Naive thymus-derived CD4-positive, alpha-beta T cell (primary cell): ENCODE measurements at regions not wholly inside any gene's neighbourhood (a gene's known extent, or its start where the extent isn't known, plus 50 kb on each side); places are given as distances from the start of the nearest gene placed in this dataset.

Source experiments
- ATAC-seq: fragments of 150-1000 bp; cut with Tn5 transposase; 2 replicates; pipeline ENCODE4 v1.10.0; 2021; ENCODE audit warnings: mild to moderate bottlenecking, moderate library complexity
- CTCF ChIA-PET: fragments of 350-600 bp; sonication (Branson Sonifier 250); formaldehyde crosslinking; loops from one replicate; lab custom pipeline; 2021; ENCODE audit warnings: antibody characterized with exemption; lab: Charles Lee
- POLR2A ChIA-PET: fragments of 350-600 bp; sonication (Branson Sonifier 250); formaldehyde crosslinking; loops from one replicate; lab custom pipeline; 2021; ENCODE audit warnings: antibody characterized with exemption, inconsistent platforms; lab: Charles Lee
- DNase-seq, 9 donors: peaks; one replicate each; pipeline versions ENCODE4 v3.0.0 to v3.0.0-alpha.2; 2020 to 2022; ENCODE audit warnings: mixed read lengths in 1 of 9
- H3K27ac ChIP-seq: one replicate; pipeline ENCODE4 v1.7.0; 2013; ENCODE audit warnings: mild to moderate bottlenecking, low read depth, low read length, moderate library complexity
- H3K27me3 ChIP-seq, 2 donors: one replicate each; pipeline ENCODE4 v1.7.0; 2013; ENCODE audit warnings: low read length in 2 of 2, mild to moderate bottlenecking in 2 of 2, moderate library complexity in 2 of 2; ENCODE audit not compliant: control insufficient read depth in 2 of 2, insufficient read depth in 2 of 2
- H3K36me3 ChIP-seq, 3 experiments: 1 replicate in 2 of 3; 2 replicates in 1 of 3; pipeline ENCODE4 v1.7.0; 2013; ENCODE audit warnings: low read length in 3 of 3, mild to moderate bottlenecking in 3 of 3, moderate library complexity in 1 of 3; ENCODE audit not compliant: insufficient read depth in 3 of 3, control insufficient read depth in 2 of 3
- H3K4me1 ChIP-seq, 2 donors: one replicate each; pipeline ENCODE4 v1.7.0; 2013; ENCODE audit warnings: low read length in 2 of 2, mild to moderate bottlenecking in 2 of 2, moderate library complexity in 1 of 2; ENCODE audit not compliant: control insufficient read depth in 2 of 2, insufficient read depth in 2 of 2
- H3K4me3 ChIP-seq: 2 replicates; pipeline ENCODE4 v1.7.0; 2013; ENCODE audit warnings: mild to moderate bottlenecking, low read length
- H3K9me3 ChIP-seq, 3 experiments: 1 replicate in 2 of 3; 2 replicates in 1 of 3; pipeline ENCODE4 v1.7.0; 2013; ENCODE audit warnings: low read length in 3 of 3; ENCODE audit not compliant: control insufficient read depth in 2 of 3
- H3K27ac Mint-ChIP-seq, 9 donors: one replicate each; pipeline ENCODE4 v1.8.0; 2020 to 2022; ENCODE audit warnings: mixed read lengths in 9 of 9, mild to moderate bottlenecking in 8 of 9, moderate library complexity in 5 of 9, inconsistent platforms in 2 of 9
- H3K27me3 Mint-ChIP-seq, 5 donors: one replicate each; pipeline ENCODE4 v1.8.0; 2021 to 2022; ENCODE audit warnings: mixed read lengths in 5 of 5, mild to moderate bottlenecking in 1 of 5
- H3K36me3 Mint-ChIP-seq, 5 donors: one replicate each; pipeline ENCODE4 v1.8.0; 2020 to 2022; ENCODE audit warnings: mixed read lengths in 5 of 5, mild to moderate bottlenecking in 3 of 5, inconsistent platforms in 1 of 5
- H3K4me1 Mint-ChIP-seq, 7 donors: one replicate each; pipeline ENCODE4 v1.8.0; 2020 to 2022; ENCODE audit warnings: mixed read lengths in 7 of 7, mild to moderate bottlenecking in 3 of 7, inconsistent platforms in 1 of 7
- H3K4me3 Mint-ChIP-seq, 10 donors: one replicate each; pipeline ENCODE4 v1.8.0; 2020 to 2022; ENCODE audit warnings: mild to moderate bottlenecking in 10 of 10, mixed read lengths in 10 of 10, moderate library complexity in 6 of 10, inconsistent platforms in 2 of 10
- H3K9me3 Mint-ChIP-seq, 11 donors: one replicate each; pipeline ENCODE4 v1.8.0; 2020 to 2022; ENCODE audit warnings: mixed read lengths in 11 of 11, mild to moderate bottlenecking in 4 of 11, inconsistent platforms in 1 of 11, moderate library complexity in 1 of 11
- intact Hi-C, 2 donors: fragments of 100-400 bp; cut with micrococcal nuclease; formaldehyde crosslinking; loops; one replicate each; pipeline ENCODE4 v1.15.1; 2023

DNA sequence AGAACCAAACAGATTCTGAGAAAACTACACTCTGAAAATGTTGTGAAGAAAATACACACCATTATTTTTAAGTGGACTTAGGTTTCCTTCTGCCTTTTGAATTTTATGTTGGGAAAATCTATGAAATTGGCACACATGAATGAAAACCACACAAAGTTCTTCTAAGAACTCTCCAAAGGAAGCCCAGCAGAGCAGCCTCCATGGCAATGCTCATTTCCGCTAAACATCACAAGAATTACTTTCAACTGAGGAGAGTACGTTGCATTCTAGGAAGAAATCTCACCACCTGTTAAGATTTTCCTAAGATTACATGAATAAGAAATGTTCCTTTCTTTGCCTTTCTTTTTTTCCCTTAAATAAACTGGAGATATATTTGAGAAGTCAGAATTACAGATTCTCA, 154.2 kb downstream of the BARHL2 start:
- peaks cover 0 to 4% of the 10 kb centered on the region in 2 donors for H3K27me3 ChIP-seq
- intact Hi-C loops, result no loop called here

DNA sequence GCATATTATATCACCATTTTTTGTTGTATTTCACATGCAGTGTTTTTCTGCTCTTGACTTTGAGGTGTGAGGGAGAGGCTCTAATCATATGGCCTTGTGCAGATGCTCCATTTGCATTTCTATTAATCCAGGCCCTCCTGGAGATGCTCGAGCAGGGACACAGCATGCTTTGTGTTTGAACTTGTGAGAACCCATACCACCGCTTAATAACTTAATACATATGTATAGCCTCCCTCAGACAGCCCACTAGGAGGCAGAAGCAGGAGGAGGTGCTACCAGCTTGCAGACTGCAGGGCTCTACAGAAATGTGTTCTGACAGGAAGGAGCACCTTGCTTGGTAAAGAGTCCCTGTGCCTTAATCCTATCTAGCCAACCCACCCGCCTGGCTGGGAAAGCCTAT, 155.2 kb downstream of the BARHL2 start:
- Histone ChIP-seq H3K27me3 (peaks cover 0 to 4% of the 10 kb centered on the region in 2 donors), H3K4me1 (no peaks in the 10 kb centered on the region), H3K9me3 (no peaks in the 10 kb centered on the region), H3K27ac (no peak overlapping the region), H3K4me3 (no peak overlapping the region), H3K36me3 (no peaks in the 10 kb centered on the region)
- ATAC-seq (no peak), DNase-seq (no peak)
- no peak overlapping the region for H3K27ac Mint-ChIP-seq
- peaks cover 0 to 4% (median 0%) of the 10 kb centered on the region in 11 donors for H3K9me3 Mint-ChIP-seq
- peaks cover 0 to 3% (median 0%) of the 10 kb centered on the region in 7 donors for H3K4me1 Mint-ChIP-seq
- POLR2A ChIA-PET, result no interaction called here
- intact Hi-C loops, result no loop called here
- H3K27me3 Mint-ChIP-seq, result peaks cover 10 to 42% (median 32%) of the 10 kb centered on the region in 5 donors
- no peak overlapping the region for H3K4me3 Mint-ChIP-seq
- H3K36me3 Mint-ChIP-seq, result no peaks in the 10 kb centered on the region
- CTCF ChIA-PET, result no interaction called here

More for the DNA sequence above, 154.2 kb downstream of the BARHL2 start:
- peaks cover 6 to 32% (median 28%) of the 10 kb centered on the region in 5 donors for H3K27me3 Mint-ChIP-seq
- DNase-seq, result no peak
- no peaks in the 10 kb centered on the region for H3K9me3 ChIP-seq
- no peak overlapping the region for H3K4me3 Mint-ChIP-seq
- no peak overlapping the region for H3K27ac ChIP-seq
- POLR2A ChIA-PET, result no interaction called here
- ATAC-seq, result no peak
- H3K36me3 Mint-ChIP-seq, result no peaks in the 10 kb centered on the region
- H3K4me1 Mint-ChIP-seq, result peaks cover 0 to 3% (median 0%) of the 10 kb centered on the region in 7 donors
- no peak overlapping the region for H3K27ac Mint-ChIP-seq
- CTCF ChIA-PET, result no interaction called here
- no peak overlapping the region for H3K4me3 ChIP-seq
- peaks cover 0 to 4% (median 0%) of the 10 kb centered on the region in 11 donors for H3K9me3 Mint-ChIP-seq
- no peaks in the 10 kb centered on the region for H3K4me1 ChIP-seq
- H3K36me3 ChIP-seq, result no peaks in the 10 kb centered on the region

DNA sequence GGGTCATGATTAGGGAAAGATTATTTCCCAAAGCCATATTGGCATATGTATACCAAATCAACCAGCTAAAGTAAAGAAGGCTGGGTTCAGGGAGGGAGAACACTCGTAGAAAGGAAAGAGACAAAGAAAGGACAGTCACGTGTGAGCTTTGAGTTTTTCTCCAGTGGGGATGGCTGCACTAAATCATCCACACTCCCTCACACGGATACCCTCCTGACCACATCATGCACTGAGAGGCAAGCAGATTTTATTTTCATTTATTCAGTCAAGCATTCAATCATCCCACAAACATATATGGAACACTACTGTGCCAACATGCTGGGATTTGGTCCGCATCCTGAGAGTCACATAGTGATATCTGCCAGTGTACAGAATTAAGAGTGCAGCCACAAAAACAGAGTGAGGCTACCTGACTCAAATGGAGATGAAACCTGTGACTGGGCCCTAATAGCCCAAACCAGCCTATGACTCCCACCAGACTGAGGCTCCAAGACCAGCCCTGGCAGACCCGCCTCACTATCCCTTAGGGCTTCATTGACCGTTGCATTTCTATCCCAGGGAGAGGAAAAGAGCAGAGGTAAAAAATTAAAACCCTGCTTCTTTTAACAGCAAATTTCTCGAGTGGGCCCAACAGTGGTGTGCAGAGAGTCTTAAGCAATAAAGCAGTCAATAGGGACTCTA, 155.9 kb downstream of the BARHL2 start:
- ATAC-seq, result no peak
- Histone ChIP-seq H3K27me3 (peaks cover 0 to 4% of the 10 kb centered on the region in 2 donors), H3K9me3 (no peaks in the 10 kb centered on the region), H3K4me1 (no peaks in the 10 kb centered on the region), H3K4me3 (no peak overlapping the region), H3K27ac (no peak overlapping the region), H3K36me3 (no peaks in the 10 kb centered on the region)
- peaks cover 0 to 4% (median 0%) of the 10 kb centered on the region in 11 donors for H3K9me3 Mint-ChIP-seq
- H3K4me3 Mint-ChIP-seq, result no peak overlapping the region
- no peaks in the 10 kb centered on the region for H3K36me3 Mint-ChIP-seq
- peaks cover 0 to 3% (median 0%) of the 10 kb centered on the region in 7 donors for H3K4me1 Mint-ChIP-seq
- H3K27me3 Mint-ChIP-seq, result peaks cover 11 to 42% (median 32%) of the 10 kb centered on the region in 5 donors
- ChIA-PET CTCF (interaction anchor here (1.2 kb wide), 1 partner anchor 18 kb away, joined by 3 read pairs; no protein-coding TSS in a partner anchor), POLR2A (no interaction called here)
- no peak for DNase-seq
- intact Hi-C loops, result no loop called here
- H3K27ac Mint-ChIP-seq, result no peak overlapping the region

DNA sequence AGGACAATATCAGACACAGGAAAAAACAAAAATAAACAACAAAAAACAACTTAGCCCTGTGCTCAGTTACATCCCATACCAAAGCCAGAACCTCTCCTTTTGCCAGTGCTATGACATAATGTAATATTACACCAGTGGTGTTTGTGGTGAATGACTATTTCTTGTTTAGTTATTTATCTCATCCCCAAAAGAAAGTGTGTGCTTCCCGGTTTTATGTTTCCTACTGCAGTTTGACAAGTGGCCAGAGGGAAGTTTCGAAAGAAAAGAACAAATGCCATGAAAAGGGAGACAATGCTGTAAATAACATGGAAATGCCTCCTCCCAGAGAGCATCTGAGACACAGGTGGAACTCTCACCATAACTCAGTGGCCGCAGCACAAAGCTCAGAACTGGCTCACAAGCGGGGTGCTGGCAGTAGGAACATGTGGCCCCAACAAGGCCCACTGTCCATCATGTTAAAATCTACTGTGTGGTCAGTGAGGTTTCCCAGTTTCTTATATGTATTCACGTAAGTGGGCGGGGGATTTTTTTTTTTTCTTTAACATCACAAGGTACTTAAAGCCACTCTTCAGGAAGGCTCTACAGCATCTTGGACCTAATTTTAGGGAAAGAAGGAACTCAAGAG, 158.2 kb downstream of the BARHL2 start:
- no peaks in the 10 kb centered on the region for H3K4me1 ChIP-seq
- Mint-ChIP-seq H3K36me3 (no peaks in the 10 kb centered on the region), H3K27ac (no peak overlapping the region), H3K4me1 (peaks cover 0 to 3% (median 0%) of the 10 kb centered on the region in 7 donors), H3K9me3 (peaks cover 0 to 4% (median 0%) of the 10 kb centered on the region in 11 donors), H3K4me3 (no peak overlapping the region), H3K27me3 (peaks cover 11 to 35% (median 30%) of the 10 kb centered on the region in 5 donors)
- ChIA-PET POLR2A (no interaction called here), CTCF (no interaction called here)
- DNase-seq (no peak), ATAC-seq (no peak)
- H3K27me3 ChIP-seq, result no peaks in the 10 kb centered on the region
- H3K9me3 ChIP-seq, result no peaks in the 10 kb centered on the region
- intact Hi-C loops, result no loop called here
- H3K36me3 ChIP-seq, result no peaks in the 10 kb centered on the region
- H3K27ac ChIP-seq, result no peak overlapping the region
- no peak overlapping the region for H3K4me3 ChIP-seq

DNA sequence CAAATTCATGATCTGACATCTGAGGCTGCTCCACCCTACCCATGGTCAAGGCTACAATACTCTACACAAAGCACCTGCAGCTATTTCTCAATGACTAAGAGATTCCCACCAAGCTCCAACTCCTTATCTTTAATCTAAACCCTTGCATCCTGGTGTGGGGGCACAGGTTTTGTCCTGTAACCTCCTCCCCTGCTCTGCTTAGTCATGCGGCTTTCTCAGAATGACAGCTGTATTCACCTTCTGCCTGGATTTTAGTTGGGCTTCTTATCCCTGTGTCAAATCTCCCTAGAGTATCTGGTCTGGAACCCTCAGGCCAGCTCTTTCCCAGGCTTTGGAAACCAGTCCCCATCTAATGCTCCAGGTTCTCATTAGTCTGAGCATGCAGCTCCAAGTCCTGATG, 159.0 kb downstream of the BARHL2 start:
- H3K4me3 ChIP-seq, result no peak overlapping the region
- ATAC-seq (no peak), DNase-seq (no peak)
- ChIA-PET POLR2A (no interaction called here), CTCF (no interaction called here)
- H3K4me3 Mint-ChIP-seq, result no peak overlapping the region
- no peaks in the 10 kb centered on the region for H3K4me1 ChIP-seq
- H3K36me3 ChIP-seq, result no peaks in the 10 kb centered on the region
- H3K9me3 Mint-ChIP-seq, result peaks cover 0 to 4% (median 0%) of the 10 kb centered on the region in 11 donors
- H3K27me3 ChIP-seq, result no peaks in the 10 kb centered on the region
- no peaks in the 10 kb centered on the region for H3K36me3 Mint-ChIP-seq
- H3K4me1 Mint-ChIP-seq, result peaks cover 0 to 3% (median 0%) of the 10 kb centered on the region in 7 donors
- no peak overlapping the region for H3K27ac Mint-ChIP-seq
- no peaks in the 10 kb centered on the region for H3K9me3 ChIP-seq
- peaks cover 11 to 42% (median 30%) of the 10 kb centered on the region in 5 donors for H3K27me3 Mint-ChIP-seq
- H3K27ac ChIP-seq, result no peak overlapping the region
- intact Hi-C loops, result no loop called here

DNA sequence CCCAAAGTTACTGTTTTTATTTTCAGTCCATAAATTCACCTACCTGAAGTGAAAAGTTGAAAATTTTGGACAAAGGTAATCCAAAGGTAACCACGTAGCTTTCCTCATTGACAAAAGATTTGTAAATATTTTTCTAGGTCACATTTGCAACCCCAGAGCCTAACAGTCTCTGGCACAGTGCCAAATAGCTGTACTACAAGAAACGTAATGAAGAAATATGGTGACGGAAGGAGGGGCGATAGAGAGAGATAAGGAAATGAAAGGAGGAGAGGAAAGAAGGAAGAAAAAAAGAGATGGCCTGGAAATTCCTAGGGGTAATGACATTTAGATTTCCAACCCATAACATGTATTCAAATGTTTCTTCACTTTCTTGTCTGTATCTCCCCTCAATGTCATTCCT, 159.4 kb downstream of the BARHL2 start:
- Mint-ChIP-seq H3K27me3 (peaks cover 11 to 45% (median 30%) of the 10 kb centered on the region in 5 donors), H3K4me1 (no peaks in the 10 kb centered on the region), H3K36me3 (no peaks in the 10 kb centered on the region), H3K9me3 (peaks cover 0 to 4% (median 0%) of the 10 kb centered on the region in 11 donors), H3K27ac (no peak overlapping the region), H3K4me3 (no peak overlapping the region)
- no peak for ATAC-seq
- POLR2A ChIA-PET, result no interaction called here
- no peak overlapping the region for H3K27ac ChIP-seq
- CTCF ChIA-PET, result no interaction called here
- intact Hi-C loops, result no loop called here
- DNase-seq, result no peak
- H3K27me3 ChIP-seq, result no peaks in the 10 kb centered on the region
- H3K36me3 ChIP-seq, result no peaks in the 10 kb centered on the region
- H3K4me1 ChIP-seq, result no peaks in the 10 kb centered on the region
- no peak overlapping the region for H3K4me3 ChIP-seq
- no peaks in the 10 kb centered on the region for H3K9me3 ChIP-seq
